BLaER1 treated with 17β-estradiol and CSF1 and Interleukin-3, amounts not matched to agents 10 nM and 100 nM (cell line): ENCODE measurements at regions not wholly inside any gene's neighbourhood (a gene's known extent, or its start where the extent isn't known, plus 50 kb on each side); places are given as distances from the start of the nearest gene placed in this dataset.

ENCODE experiments used
- H3K27ac ChIP-seq, 11 experiments: shearing (Covaris generic); formaldehyde crosslinking; 2 replicates each; pipeline ENCODE4 v1.8.1; 2022
- H3K27me3 ChIP-seq, 11 experiments: shearing (Covaris generic); formaldehyde crosslinking; 2 replicates each; pipeline ENCODE4 v1.8.1; 2022
- H3K36me3 ChIP-seq, 11 experiments: shearing (Covaris generic); formaldehyde crosslinking; 2 replicates each; pipeline ENCODE4 v1.8.1; 2022
- H3K4me1 ChIP-seq, 10 experiments: shearing (Covaris generic); formaldehyde crosslinking; 2 replicates each; pipeline ENCODE4 v1.8.1; 2022
- H3K4me2 ChIP-seq, 11 experiments: shearing (Covaris generic); formaldehyde crosslinking; 2 replicates each; pipeline ENCODE4 v1.8.1; 2022
- H3K4me3 ChIP-seq, 10 experiments: shearing (Covaris generic); formaldehyde crosslinking; 2 replicates each; pipeline ENCODE4 v1.8.1; 2022
- H3K9ac ChIP-seq, 11 experiments: shearing (Covaris generic); formaldehyde crosslinking; 2 replicates each; pipeline ENCODE4 v1.8.1; 2022
- H3K9me3 ChIP-seq, 11 experiments: shearing (Covaris generic); formaldehyde crosslinking; replicated peaks in 1 of 11; 2 replicates each; pipeline ENCODE4 v1.8.1; 2022
- H4K20me1 ChIP-seq, 11 experiments: shearing (Covaris generic); formaldehyde crosslinking; 2 replicates each; pipeline ENCODE4 v1.8.1; 2022
- Cebpa-rat ChIP-seq, 11 experiments: shearing (Covaris generic); IDR thresholded peaks; 2 replicates each; pipeline ENCODE4 v1.8.1; 2022

DNA sequence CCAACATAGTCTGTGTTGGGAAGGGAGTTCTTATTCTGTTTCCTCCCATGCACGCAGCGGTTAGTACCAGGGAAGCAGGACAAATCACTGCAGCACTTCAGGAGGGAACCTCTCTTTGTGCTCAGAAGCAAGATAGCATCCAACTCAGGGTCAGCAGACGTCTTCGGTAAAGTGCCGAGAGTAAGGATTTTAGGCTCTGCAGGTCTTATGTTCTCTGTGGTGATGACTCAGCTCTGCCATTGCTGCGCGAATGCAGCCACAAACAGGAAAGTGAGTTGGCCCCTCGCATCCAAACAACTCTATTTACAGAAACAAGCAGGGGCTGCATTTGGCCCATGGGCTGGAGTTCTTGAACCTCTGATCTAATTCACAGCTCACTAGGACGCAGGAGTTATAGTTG is 122.1 kb upstream of the SPATA13 start:
- peaks cover 20 to 58% (median 52%) of the 10 kb centered on the region in 10 experiments for H3K4me1 ChIP-seq
- TF ChIP-seq Cebpa-rat (IDR thresholded peaks at IDR 0.05), result no peak
- H3K27ac ChIP-seq, result peak overlapping the region in 9 of 11 experiments; percentile 39 to 86 (median 71); a peak in 16 of 22 replicates
- H3K4me3 ChIP-seq, result peak overlapping the region in 1 of 10 experiments; percentile 3; a peak in 1 of 20 replicates
- peak overlapping the region; percentile 14 to 86 (median 74) for H3K4me2 ChIP-seq
- no peaks in the 10 kb centered on the region for H3K36me3 ChIP-seq
- H3K9ac ChIP-seq, result peak overlapping the region in 9 of 11 experiments; percentile 3 to 63 (median 42); a peak in 11 of 22 replicates
- H3K9me3 ChIP-seq, result no peaks in the 10 kb centered on the region
- H4K20me1 ChIP-seq, result no peaks in the 10 kb centered on the region
- no peaks in the 10 kb centered on the region for H3K27me3 ChIP-seq

DNA sequence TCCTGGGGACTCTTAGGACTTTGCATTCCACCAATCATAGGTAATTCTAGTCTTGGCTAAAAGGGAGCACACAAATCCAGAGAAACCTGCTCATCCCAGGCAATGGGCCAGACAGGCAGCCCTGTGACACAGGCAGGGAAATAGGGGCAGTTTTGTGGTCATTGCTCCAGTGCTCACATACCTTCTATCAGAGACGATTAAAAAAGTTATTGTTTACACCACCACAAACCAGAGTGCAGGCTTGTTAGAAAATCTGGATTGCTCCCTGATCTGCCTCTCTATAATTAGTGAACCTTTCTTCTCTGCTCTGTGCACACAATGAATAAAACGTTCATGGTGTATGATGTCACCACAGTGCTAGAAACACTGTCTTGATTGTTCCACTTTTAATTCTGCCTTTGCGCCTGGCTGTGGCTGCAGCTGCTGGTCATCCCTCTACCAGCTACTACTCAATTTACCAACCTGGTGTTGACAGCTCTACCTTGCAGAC is 121.6 kb upstream of the SPATA13 start:
- H3K4me1 ChIP-seq, result peaks cover 20 to 63% (median 56%) of the 10 kb centered on the region in 10 experiments
- H3K9me3 ChIP-seq, result no peaks in the 10 kb centered on the region
- no peaks in the 10 kb centered on the region for H3K27me3 ChIP-seq
- no peak for TF ChIP-seq Cebpa-rat (IDR thresholded peaks at IDR 0.05)
- peak overlapping the region; percentile 14 to 86 (median 74) for H3K4me2 ChIP-seq
- peak overlapping the region in 9 of 11 experiments; percentile 3 to 63 (median 42); a peak in 11 of 22 replicates for H3K9ac ChIP-seq
- peak overlapping the region in 1 of 10 experiments; percentile 3; a peak in 1 of 20 replicates for H3K4me3 ChIP-seq
- peak overlapping the region in 9 of 11 experiments; percentile 39 to 86 (median 71); a peak in 16 of 22 replicates for H3K27ac ChIP-seq
- H4K20me1 ChIP-seq, result no peaks in the 10 kb centered on the region
- no peaks in the 10 kb centered on the region for H3K36me3 ChIP-seq

DNA sequence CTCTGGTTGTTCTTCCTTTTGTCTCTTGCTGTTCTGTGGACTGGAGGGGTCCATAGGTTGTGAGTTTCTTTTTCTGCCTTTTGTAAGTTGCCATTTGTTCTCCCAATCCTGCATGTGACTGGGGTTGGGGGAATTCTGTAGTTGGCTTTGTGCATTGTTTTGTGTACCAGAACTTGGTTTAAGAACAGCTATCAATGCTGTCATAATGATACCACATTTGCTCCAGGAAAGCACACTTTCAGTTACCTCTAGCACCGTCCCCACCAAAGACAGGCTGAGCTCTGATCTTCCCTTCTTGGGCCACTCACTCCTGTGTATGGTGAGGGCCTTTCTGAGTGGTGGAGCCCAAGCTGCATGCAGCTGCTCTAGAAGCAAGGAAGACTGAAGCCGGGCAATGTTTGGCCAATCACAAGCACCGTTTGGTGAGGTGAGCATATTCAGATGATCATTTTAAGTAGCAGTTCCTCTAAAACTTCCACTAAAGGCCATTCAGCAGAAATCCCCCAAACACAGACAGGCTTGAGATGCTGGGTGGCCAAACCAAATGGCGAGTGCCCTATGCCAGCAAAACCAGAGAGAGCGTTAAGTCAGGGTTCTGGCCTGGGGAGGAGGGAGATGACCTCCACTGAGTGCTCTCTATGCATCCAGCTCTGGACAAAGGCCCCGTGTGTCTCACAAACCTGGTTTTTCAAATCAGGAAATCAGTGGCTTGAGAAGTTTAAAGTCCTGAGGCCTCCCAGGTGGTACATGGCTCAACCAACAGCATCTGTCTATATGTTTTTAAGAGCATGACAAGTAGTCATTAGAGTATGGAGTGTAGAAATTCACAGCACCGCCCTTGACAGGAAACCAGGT is 120.7 kb upstream of the SPATA13 start:
- H3K4me2 ChIP-seq, result peak overlapping the region in 9 of 11 experiments; percentile 14 to 86 (median 74); a peak in 18 of 22 replicates
- peaks cover 20 to 65% (median 57%) of the 10 kb centered on the region in 10 experiments for H3K4me1 ChIP-seq
- no peak overlapping the region for H3K9ac ChIP-seq
- no peak overlapping the region for H3K4me3 ChIP-seq
- H4K20me1 ChIP-seq, result no peaks in the 10 kb centered on the region
- no peaks in the 10 kb centered on the region for H3K36me3 ChIP-seq
- H3K27me3 ChIP-seq, result no peaks in the 10 kb centered on the region
- TF ChIP-seq Cebpa-rat (IDR thresholded peaks at IDR 0.05), result no peak
- H3K27ac ChIP-seq, result peak overlapping the region in 8 of 11 experiments; percentile 65 to 86 (median 72); a peak in 13 of 22 replicates
- H3K9me3 ChIP-seq, result no peaks in the 10 kb centered on the region

DNA sequence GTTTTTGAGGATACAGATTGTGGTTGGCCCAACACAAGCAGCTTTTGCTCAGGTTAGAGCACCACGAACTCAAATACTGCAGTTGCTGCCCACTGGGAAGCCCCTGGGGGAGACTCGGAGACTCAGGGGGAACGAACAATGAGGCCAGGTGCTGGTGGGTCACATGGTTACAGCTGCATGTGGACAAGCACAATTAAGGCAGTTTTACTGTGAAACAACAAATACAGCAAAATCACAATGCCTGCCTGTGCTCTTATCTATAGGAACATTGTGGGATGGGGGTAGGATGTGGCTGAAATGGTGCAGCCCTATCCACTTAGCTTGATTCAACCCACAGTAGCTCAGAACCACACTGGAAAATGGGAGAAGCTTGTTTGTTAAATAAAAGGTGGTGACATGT is 119.7 kb upstream of the SPATA13 start:
- no peaks in the 10 kb centered on the region for H4K20me1 ChIP-seq
- H3K4me2 ChIP-seq, result peak overlapping the region in 8 of 11 experiments; percentile 24 to 86 (median 56); a peak in 14 of 22 replicates
- peak overlapping the region in 8 of 11 experiments; percentile 12 to 86 (median 72); a peak in 13 of 22 replicates for H3K27ac ChIP-seq
- H3K4me1 ChIP-seq, result peaks cover 20 to 65% (median 57%) of the 10 kb centered on the region in 10 experiments
- H3K9ac ChIP-seq, result no peak overlapping the region
- TF ChIP-seq Cebpa-rat (IDR thresholded peaks at IDR 0.05), result no peak
- H3K4me3 ChIP-seq, result no peak overlapping the region
- H3K36me3 ChIP-seq, result no peaks in the 10 kb centered on the region
- no peaks in the 10 kb centered on the region for H3K27me3 ChIP-seq
- H3K9me3 ChIP-seq, result peaks cover 0 to 4% (median 3%) of the 10 kb centered on the region in 11 experiments; a peak in 12 of 22 replicates

DNA sequence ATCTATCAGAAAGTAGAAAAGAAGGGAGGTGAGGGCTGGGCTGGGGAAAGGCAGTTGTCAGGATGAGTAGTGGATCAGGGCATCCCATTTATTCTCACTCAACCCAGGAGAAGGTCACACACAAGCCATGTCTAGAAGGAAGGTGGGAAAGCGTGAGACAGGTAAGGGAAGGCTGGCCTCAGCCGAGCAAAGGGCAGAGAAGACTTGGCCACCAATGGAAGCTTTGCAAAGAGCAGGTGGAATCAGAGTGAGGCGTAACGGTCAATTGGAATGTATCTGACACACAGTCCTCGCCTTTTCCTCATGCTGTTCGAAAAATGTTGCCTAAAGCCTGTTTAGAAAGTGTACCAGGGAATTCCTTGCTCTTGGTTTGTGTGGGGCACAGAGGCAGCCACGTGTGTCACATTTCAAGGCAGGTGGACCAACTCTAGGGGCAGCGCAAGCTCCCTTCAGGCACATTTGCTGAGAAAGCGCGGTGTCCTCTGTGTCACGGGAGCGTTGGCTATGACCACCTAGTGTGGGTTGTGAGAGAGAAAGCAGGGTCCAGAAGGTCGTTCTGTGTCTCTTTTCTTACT is 118.8 kb upstream of the SPATA13 start:
- H3K4me1 ChIP-seq, result peaks cover 20 to 65% (median 57%) of the 10 kb centered on the region in 10 experiments
- peak overlapping the region in 5 of 11 experiments; percentile 18 to 59 (median 55); a peak in 8 of 22 replicates for H3K9ac ChIP-seq
- no peaks in the 10 kb centered on the region for H3K36me3 ChIP-seq
- no peaks in the 10 kb centered on the region for H4K20me1 ChIP-seq
- H3K27ac ChIP-seq, result peak overlapping the region in 9 of 11 experiments; percentile 34 to 86 (median 74); a peak in 17 of 22 replicates
- H3K4me2 ChIP-seq, result peak overlapping the region in 10 of 11 experiments; percentile 46 to 72 (median 59); a peak in 18 of 22 replicates
- TF ChIP-seq Cebpa-rat (IDR thresholded peaks at IDR 0.05), result no peak
- no peaks in the 10 kb centered on the region for H3K27me3 ChIP-seq
- no peak overlapping the region for H3K4me3 ChIP-seq
- H3K9me3 ChIP-seq, result peaks cover 9 to 13% (median 12%) of the 10 kb centered on the region in 11 experiments

DNA sequence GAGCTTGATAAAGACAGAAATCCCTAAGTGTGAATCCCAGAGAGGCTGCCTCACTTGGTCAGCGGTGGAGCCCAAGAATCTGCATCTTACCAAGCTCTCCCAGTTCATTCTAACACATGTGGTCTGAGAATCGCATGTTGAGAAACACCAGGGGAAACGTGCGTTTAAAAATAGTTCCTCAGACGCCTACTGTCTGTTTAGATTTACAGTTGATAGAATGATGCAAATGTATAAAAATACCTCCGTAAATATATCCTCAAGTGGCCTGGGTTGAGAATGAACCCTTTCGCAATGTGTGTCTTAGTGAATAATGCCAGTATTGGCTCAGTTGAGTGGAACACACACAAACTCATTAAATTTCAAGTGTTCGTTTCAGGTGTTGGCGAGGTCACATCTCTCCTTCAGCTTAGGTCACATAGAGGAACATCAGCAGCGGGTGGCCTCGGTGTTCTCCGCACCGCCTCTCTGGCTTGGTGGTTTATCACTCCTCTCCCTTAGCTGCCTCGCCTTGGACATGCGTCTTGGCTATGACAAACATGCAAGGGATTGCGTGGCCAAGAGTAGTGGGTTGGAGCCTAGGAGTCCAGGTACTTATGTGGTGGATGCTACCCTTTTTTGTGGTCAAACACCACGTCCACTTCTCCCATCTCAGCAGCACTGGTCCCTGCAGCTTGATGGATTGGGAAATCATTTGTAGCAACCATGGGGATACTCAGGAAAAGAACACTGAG is 117.6 kb upstream of the SPATA13 start:
- Histone ChIP-seq H3K4me1 (peaks cover 20 to 62% (median 56%) of the 10 kb centered on the region in 10 experiments), H3K36me3 (no peaks in the 10 kb centered on the region), H3K4me3 (no peak overlapping the region), H3K27ac (peak overlapping the region in 9 of 11 experiments; percentile 34 to 86 (median 74); a peak in 17 of 22 replicates), H3K9ac (peak overlapping the region in 8 of 11 experiments; percentile 9 to 59 (median 50); a peak in 11 of 22 replicates), H4K20me1 (no peaks in the 10 kb centered on the region), H3K9me3 (peaks cover 20 to 25% (median 23%) of the 10 kb centered on the region in 11 experiments), H3K4me2 (peak overlapping the region; percentile 20 to 72 (median 58); a peak in 21 of 22 replicates), H3K27me3 (no peaks in the 10 kb centered on the region)
- TF ChIP-seq Cebpa-rat (IDR thresholded peaks at IDR 0.05), result peak in 5 of 11 experiments; percentile 15 to 58 (median 28); a peak in 3 of 22 replicates

DNA sequence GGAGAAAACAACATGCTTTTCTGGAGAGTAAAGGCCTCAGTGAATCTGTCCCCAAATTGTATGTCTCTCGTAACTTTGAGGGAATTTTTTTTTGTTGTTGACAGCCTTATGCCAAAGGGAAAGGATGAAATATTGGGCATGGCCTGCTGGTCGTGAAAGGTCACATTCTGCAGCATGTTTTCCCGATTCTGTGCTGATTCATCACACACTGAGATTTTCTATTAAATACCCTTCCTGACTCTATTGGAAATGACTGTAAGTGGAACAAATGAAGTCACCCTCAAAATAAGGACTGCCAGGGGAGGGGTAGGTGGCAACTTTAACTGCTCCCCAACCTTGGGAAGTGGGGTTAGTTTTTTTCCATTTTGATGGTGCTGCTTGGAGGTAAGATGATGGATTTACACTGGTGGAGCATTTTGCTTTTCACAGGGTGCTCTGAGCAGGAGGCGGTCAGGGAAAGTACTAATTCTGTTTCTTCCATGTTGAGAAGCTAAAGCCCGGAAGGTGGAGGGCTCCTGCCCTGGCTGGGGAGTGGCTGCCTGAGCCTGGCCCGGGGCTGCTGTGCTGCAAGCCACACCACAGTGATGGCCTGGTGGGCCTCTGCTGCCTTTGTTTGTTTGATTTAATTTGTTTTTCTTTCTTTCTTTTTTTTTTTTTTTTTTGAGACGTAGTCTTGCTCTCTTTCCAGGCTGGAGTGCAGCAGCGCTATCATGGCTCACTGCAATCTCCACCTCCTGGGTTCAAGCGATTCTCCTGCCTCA is 116.8 kb upstream of the SPATA13 start:
- Histone ChIP-seq H3K4me1 (peaks cover 12 to 53% (median 48%) of the 10 kb centered on the region in 10 experiments), H3K27me3 (no peaks in the 10 kb centered on the region), H3K36me3 (no peaks in the 10 kb centered on the region), H3K9ac (peak overlapping the region in 4 of 11 experiments; percentile 8 to 42 (median 22); a peak in 3 of 22 replicates), H3K4me3 (no peak overlapping the region), H4K20me1 (no peaks in the 10 kb centered on the region), H3K27ac (peak overlapping the region in 8 of 11 experiments; percentile 69 to 86 (median 74); a peak in 16 of 22 replicates), H3K9me3 (peaks cover 20 to 27% (median 23%) of the 10 kb centered on the region in 11 experiments), H3K4me2 (peak overlapping the region in 9 of 11 experiments; percentile 50 to 72 (median 60); a peak in 16 of 22 replicates)
- TF ChIP-seq Cebpa-rat (IDR thresholded peaks at IDR 0.05), result no peak
